Tongue (tissue), 1 donor: ENCODE measurements at regions not wholly inside any gene's neighbourhood (a gene's known extent, or its start where the extent isn't known, plus 50 kb on each side); places are given as distances from the start of the nearest gene placed in this dataset.

Experiments
- DNase-seq: peaks from one replicate; pipeline ENCODE4 v3.0.0-alpha.2; 2015

- no peak for DNase-seq
Measured at GRCh38 chr11:128219731-128220120, 367.6 kb downstream of the ETS1 start.

- DNase-seq: no peak
Measured at GRCh38 chr11:128216198-128216597, 371.2 kb downstream of the ETS1 start.

GRCh38 chr11:128215238-128215882 lies 372.0 kb downstream of the ETS1 start:
- DNase-seq: no peak

GRCh38 chr11:128214263-128214662 lies 373.1 kb downstream of the ETS1 start:
- no peak for DNase-seq

- DNase-seq: no peak
Measured at GRCh38 chr11:128213461-128213860, 373.9 kb downstream of the ETS1 start.

- DNase-seq: no peak
Measured at GRCh38 chr11:128212324-128212723, 375.0 kb downstream of the ETS1 start.

GRCh38 chr11:128210148-128210940 lies 377.0 kb downstream of the ETS1 start:
- peak; percentile 32 for DNase-seq

- DNase-seq: no peak
Measured at GRCh38 chr11:128209138-128209435, 378.3 kb downstream of the ETS1 start.

- DNase-seq: peak; percentile 81
Measured at GRCh38 chr11:128208329-128209137, 378.8 kb downstream of the ETS1 start.

- DNase-seq: no peak
Measured at GRCh38 chr11:128207861-128208321, 379.5 kb downstream of the ETS1 start.

GRCh38 chr11:128206461-128206860 lies 380.9 kb downstream of the ETS1 start:
- no peak for DNase-seq

GRCh38 chr11:128205796-128206195 lies 381.6 kb downstream of the ETS1 start:
- DNase-seq: no peak

- DNase-seq: no peak
Measured at GRCh38 chr11:128204898-128205297, 382.5 kb downstream of the ETS1 start.

- no peak for DNase-seq
Measured at GRCh38 chr11:128201801-128202200, 385.6 kb downstream of the ETS1 start.

GRCh38 chr11:128201009-128201408 lies 386.3 kb downstream of the ETS1 start:
- DNase-seq: no peak

GRCh38 chr11:128200467-128200866 lies 386.9 kb downstream of the ETS1 start:
- no peak for DNase-seq

GRCh38 chr11:128198216-128198772 lies 389.1 kb downstream of the ETS1 start:
- peak; percentile 37 for DNase-seq

- no peak for DNase-seq
Measured at GRCh38 chr11:128196235-128196634, 391.1 kb downstream of the ETS1 start.

- no peak for DNase-seq
Measured at GRCh38 chr11:128195756-128196155, 391.6 kb downstream of the ETS1 start.

- peak; percentile 44 for DNase-seq
Measured at GRCh38 chr11:128195057-128195751, 392.2 kb downstream of the ETS1 start.

- no peak for DNase-seq
Measured at GRCh38 chr11:128194216-128194615, 393.1 kb downstream of the ETS1 start.

GRCh38 chr11:128193615-128194014 lies 393.7 kb downstream of the ETS1 start:
- DNase-seq: no peak
